GM21381 (cell line): ENCODE measurements at regions not wholly inside any gene's neighbourhood (a gene's known extent, or its start where the extent isn't known, plus 50 kb on each side); places are given as distances from the start of the nearest gene placed in this dataset.

ENCODE experiments used
- ATAC-seq: cut with Tn5 transposase; IDR thresholded peaks from one replicate; pipeline ENCODE4 v1.9.1; 2021; ENCODE audit warnings: mild to moderate bottlenecking, moderate library complexity; ENCODE audit not compliant: unreplicated experiment

GRCh38 chr18:37660658-37661057 lies 95.1 kb upstream of the CELF4 start:
- no peak for ATAC-seq

- ATAC-seq, result no peak
Observed at GRCh38 chr18:37659906-37660305, 94.3 kb upstream of the CELF4 start.

GRCh38 chr18:37658894-37659293 lies 93.3 kb upstream of the CELF4 start:
- ATAC-seq, result no peak

GRCh38 chr18:37657493-37657892 lies 91.9 kb upstream of the CELF4 start:
- ATAC-seq, result no peak

GRCh38 chr18:37654731-37655369 lies 89.3 kb upstream of the CELF4 start:
- ATAC-seq, result no peak

GRCh38 chr18:37654034-37654433 lies 88.4 kb upstream of the CELF4 start:
- ATAC-seq, result no peak

GRCh38 chr18:37653618-37654017 lies 88.0 kb upstream of the CELF4 start:
- no peak for ATAC-seq

- no peak for ATAC-seq
Observed at GRCh38 chr18:37649930-37650329, 84.3 kb upstream of the CELF4 start.

GRCh38 chr18:37649416-37649815 lies 83.8 kb upstream of the CELF4 start:
- ATAC-seq, result no peak

- no peak for ATAC-seq
Observed at GRCh38 chr18:37641573-37641972, 76.0 kb upstream of the CELF4 start.

GRCh38 chr18:37640504-37640903 lies 74.9 kb upstream of the CELF4 start:
- no peak for ATAC-seq

GRCh38 chr18:37639846-37640245 lies 74.2 kb upstream of the CELF4 start:
- no peak for ATAC-seq

- ATAC-seq, result no peak
Observed at GRCh38 chr18:37637478-37637850, 71.9 kb upstream of the CELF4 start.

- ATAC-seq, result no peak
Observed at GRCh38 chr18:37636831-37637477, 71.4 kb upstream of the CELF4 start.

GRCh38 chr18:37634516-37634915 lies 68.9 kb upstream of the CELF4 start:
- no peak for ATAC-seq

GRCh38 chr18:37631422-37631821 lies 65.8 kb upstream of the CELF4 start:
- no peak for ATAC-seq

GRCh38 chr18:37630334-37630733 lies 64.7 kb upstream of the CELF4 start:
- no peak for ATAC-seq

- ATAC-seq, result no peak
Observed at GRCh38 chr18:37628470-37629220, 63.0 kb upstream of the CELF4 start.

GRCh38 chr18:37624318-37624717 lies 58.7 kb upstream of the CELF4 start:
- no peak for ATAC-seq

- no peak for ATAC-seq
Observed at GRCh38 chr18:37619964-37620363, 54.4 kb upstream of the CELF4 start.

GRCh38 chr18:37617623-37618022 lies 52.0 kb upstream of the CELF4 start:
- no peak for ATAC-seq
